Body of pancreas (tissue), 4 donors: ENCODE measurements at regions not wholly inside any gene's neighbourhood (a gene's known extent, or its start where the extent isn't known, plus 50 kb on each side); places are given as distances from the start of the nearest gene placed in this dataset.

ENCODE experiments used
- ATAC-seq: fragments of 150-250 bp; one replicate; pipeline ENCODE4 v1.9.1; 2016
- DNase-seq, 4 donors: peaks; one replicate each; pipeline ENCODE4 v3.0.0-alpha.2; 2019
- H3K27ac ChIP-seq, 4 donors: fragments of 200-600 bp; sonication (generic); 1 replicate in 3 of 4; 2 replicates in 1 of 4; pipeline versions ENCODE4 v1.5.1 to v1.6.1; 2016 to 2019; ENCODE audit warnings: mild to moderate bottlenecking in 1 of 4, mixed read lengths in 1 of 4, moderate library complexity in 1 of 4
- H3K27me3 ChIP-seq, 2 donors: fragments of 200-600 bp; sonication (generic); one replicate each; pipeline ENCODE4 v1.6.0; 2016; ENCODE audit warnings: mild to moderate bottlenecking in 1 of 2
- H3K36me3 ChIP-seq, 2 donors: fragments of 200-600 bp; sonication (generic); replicated peaks in 1 of 2; 2 replicates each; pipeline ENCODE4 v1.5.1; 2016; ENCODE audit warnings: low read depth in 2 of 2; ENCODE audit not compliant: insufficient read depth in 1 of 2
- H3K4me1 ChIP-seq: fragments of 200-600 bp; sonication (generic); one replicate; pipeline ENCODE4 v1.6.0; 2016
- H3K4me3 ChIP-seq, 2 donors: fragments of 200-600 bp; sonication (generic); 1 replicate in 1 of 2; 2 replicates in 1 of 2; pipeline ENCODE4 v1.5.1; 2016 to 2019
- H3K9me3 ChIP-seq, 3 donors: fragments of 200-600 bp; sonication (generic); 1 replicate in 2 of 3; 2 replicates in 1 of 3; pipeline ENCODE4 v1.5.1; 2016
- CTCF ChIP-seq, 7 experiments: fragments of 450-650 bp in 4 of 7; fragments of 200-600 bp in 3 of 7; sonication (generic) in 3 of 7; IDR thresholded peaks; one replicate each; pipeline ENCODE4 v1.5.1; 2016 to 2019; ENCODE audit warnings: antibody characterized with exemption in 7 of 7
- POLR2A ChIP-seq, 3 donors: fragments of 450-650 bp; IDR thresholded peaks; one replicate each; pipeline ENCODE4 v1.6.1; 2016; ENCODE audit warnings: antibody characterized with exemption in 3 of 3, mild to moderate bottlenecking in 2 of 3
- WGBS, 2 donors: methylation state at CpG; one replicate each; pipeline ENCODE4 v1.1.5; 2017; 5-methylcytosine and 5-hydroxymethylcytosine counted together
- intact Hi-C: fragments of 100-400 bp; cut with DNase I; formaldehyde crosslinking; loops from one replicate; pipeline ENCODE4 v1.15.1; 2023

DNA sequence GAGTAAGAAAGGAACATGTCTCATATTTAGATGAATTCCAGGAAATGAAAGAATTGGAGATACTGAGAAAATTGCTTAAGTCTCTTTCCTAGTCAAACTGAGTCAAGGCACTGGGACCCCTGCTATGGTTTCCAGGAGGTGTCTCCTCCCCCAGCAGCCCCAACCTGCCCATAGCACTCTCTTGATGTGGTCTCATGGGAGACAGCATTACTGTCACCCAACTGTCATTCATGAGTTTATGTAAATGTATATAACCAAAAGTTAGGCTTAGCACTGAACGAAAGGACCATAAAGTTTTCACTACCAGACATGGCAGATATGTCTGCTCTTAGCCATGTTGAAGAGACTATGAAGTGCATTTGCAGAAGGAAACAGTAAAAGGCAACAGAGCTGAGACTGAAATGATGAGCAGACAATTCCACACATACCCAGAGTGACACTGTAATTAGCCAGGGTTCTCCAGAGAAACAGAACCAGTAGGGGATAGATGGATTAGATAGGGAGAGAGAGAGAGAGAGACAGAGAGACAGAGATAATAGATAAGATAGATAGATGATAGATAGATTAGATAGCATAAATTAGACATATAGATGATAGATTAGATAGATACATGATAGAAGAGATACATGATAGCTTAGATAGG is 328.1 kb downstream of the BRD1 start:
- TF ChIP-seq CTCF (IDR thresholded peaks at IDR 0.05) (no peak), POLR2A (IDR thresholded peaks at IDR 0.05) (no peak)
- Histone ChIP-seq H3K36me3 (no peaks in the 10 kb centered on the region), H3K4me1 (no peaks in the 10 kb centered on the region), H3K27ac (no peak overlapping the region), H3K4me3 (no peak overlapping the region), H3K27me3 (no peaks in the 10 kb centered on the region), H3K9me3 (no peaks in the 10 kb centered on the region)
- DNase-seq (no peak), ATAC-seq (no peak)
- 61 to 67% methylated on average over 1 of the region's 1 CpG for WGBS, 2 donors
- intact Hi-C loops: no loop called here

GRCh38 chr22:49497266-49497665 is 330.4 kb downstream of the BRD1 start:
- H3K27ac ChIP-seq: no peak overlapping the region
- H3K4me1 ChIP-seq: no peaks in the 10 kb centered on the region
- no peak for DNase-seq
- no peak for TF ChIP-seq POLR2A (IDR thresholded peaks at IDR 0.05)
- TF ChIP-seq CTCF (IDR thresholded peaks at IDR 0.05): no peak
- H3K4me3 ChIP-seq: no peak overlapping the region
- H3K27me3 ChIP-seq: no peaks in the 10 kb centered on the region
- no peaks in the 10 kb centered on the region for H3K9me3 ChIP-seq
- no peak for ATAC-seq
- intact Hi-C loops: no loop called here
- WGBS, 2 donors: 51 to 55% methylated on average over 2 of the region's 2 CpGs
- no peaks in the 10 kb centered on the region for H3K36me3 ChIP-seq

GRCh38 chr22:49494555-49494954 is 333.1 kb downstream of the BRD1 start:
- H3K4me3 ChIP-seq: no peak overlapping the region
- intact Hi-C loops: no loop called here
- ATAC-seq: no peak
- no peak for DNase-seq
- no peaks in the 10 kb centered on the region for H3K4me1 ChIP-seq
- 73 to 86% methylated on average over 8 to 12 of the region's 12 CpGs for WGBS, 2 donors
- H3K27me3 ChIP-seq: no peaks in the 10 kb centered on the region
- no peaks in the 10 kb centered on the region for H3K9me3 ChIP-seq
- no peaks in the 10 kb centered on the region for H3K36me3 ChIP-seq
- no peak overlapping the region for H3K27ac ChIP-seq
- no peak for TF ChIP-seq CTCF (IDR thresholded peaks at IDR 0.05)
- no peak for TF ChIP-seq POLR2A (IDR thresholded peaks at IDR 0.05)

GRCh38 chr22:49492741-49493251 is 334.9 kb downstream of the BRD1 start:
- Histone ChIP-seq H3K4me1 (no peaks in the 10 kb centered on the region), H3K4me3 (no peak overlapping the region), H3K36me3 (no peaks in the 10 kb centered on the region), H3K27ac (no peak overlapping the region), H3K27me3 (no peaks in the 10 kb centered on the region), H3K9me3 (no peaks in the 10 kb centered on the region)
- intact Hi-C loops: no loop called here
- TF ChIP-seq CTCF (IDR thresholded peaks at IDR 0.05) (no peak), POLR2A (IDR thresholded peaks at IDR 0.05) (no peak)
- 51 to 67% methylated on average over 12 of the region's 12 CpGs for WGBS, 2 donors
- DNase-seq: no peak
- no peak for ATAC-seq

DNA sequence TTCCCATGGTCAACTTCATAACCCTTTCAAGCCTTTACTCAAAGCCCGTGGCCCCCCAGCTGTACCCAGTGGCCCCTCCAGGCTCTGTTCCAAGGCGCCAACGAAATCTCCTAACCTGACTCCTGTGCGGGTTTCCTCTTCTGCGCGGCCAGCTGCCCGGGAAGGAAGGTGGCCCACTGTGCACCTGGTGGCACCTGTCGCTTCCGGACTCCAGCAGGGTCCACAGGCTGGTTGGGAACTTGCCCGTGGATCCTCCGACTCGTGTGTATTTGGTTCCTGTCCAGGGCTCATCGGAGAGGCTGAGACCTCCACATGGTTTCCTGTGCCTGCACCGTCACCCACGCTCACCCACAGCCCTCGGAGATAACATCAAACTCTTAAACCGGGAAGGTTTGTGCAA is 335.4 kb downstream of the BRD1 start:
- Histone ChIP-seq H3K4me3 (no peak overlapping the region), H3K36me3 (no peaks in the 10 kb centered on the region), H3K27me3 (no peaks in the 10 kb centered on the region), H3K4me1 (no peaks in the 10 kb centered on the region), H3K9me3 (no peaks in the 10 kb centered on the region), H3K27ac (no peak overlapping the region)
- ATAC-seq: no peak
- TF ChIP-seq POLR2A (IDR thresholded peaks at IDR 0.05) (no peak), CTCF (IDR thresholded peaks at IDR 0.05) (no peak)
- no peak for DNase-seq
- intact Hi-C loops: no loop called here
- 55 to 75% methylated on average over 11 to 15 of the region's 17 CpGs for WGBS, 2 donors
